ENCODE measurements at regions not wholly inside any gene's neighbourhood (a gene's known extent, or its start where the extent isn't known, plus 50 kb on each side); places are given as distances from the start of the nearest gene placed in this dataset.
"Not testable (repeated sequence)": the region's sequence is repeated elsewhere in the genome, so short reads cannot be mapped to it uniquely, and the experiment has no call there.

DNA sequence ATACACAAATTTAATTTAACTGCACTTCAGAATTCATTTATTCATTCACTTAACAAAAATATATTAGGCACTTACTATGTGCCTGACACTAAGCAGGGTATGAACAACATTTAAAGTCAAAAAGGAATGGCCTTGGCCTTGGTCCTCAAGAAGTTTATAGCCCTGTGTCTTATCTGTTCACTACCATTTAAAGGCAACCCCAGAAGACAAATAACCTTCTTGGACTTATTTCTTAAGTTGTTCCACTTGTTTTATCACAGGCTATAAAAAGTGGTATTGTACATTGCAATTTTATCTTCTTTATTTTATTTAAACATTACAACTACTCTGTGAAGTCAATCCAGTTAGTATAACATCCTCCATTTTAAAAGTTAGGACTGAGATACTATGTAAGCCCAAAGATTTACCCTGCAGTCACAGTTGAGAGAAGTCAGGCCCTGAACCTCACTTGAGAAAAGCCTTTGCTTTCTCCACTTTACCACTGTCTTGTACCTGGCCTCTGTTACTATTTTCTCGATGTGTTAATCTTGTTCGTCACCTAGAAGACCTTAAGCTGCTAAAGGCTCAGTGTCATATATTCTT is 305.6 kb upstream of the DIPK2B start:
- Histone ChIP-seq H3K4me1 (peaks cover 27% of the 10 kb centered on the region), H4K20me1 (no peaks in the 10 kb centered on the region), H3K4me2 (peak overlapping the region; percentile 51; the same call in 1 of the 2 replicates), H3K9ac (no peak overlapping the region), H3K27me3 (no peaks in the 10 kb centered on the region), H3K4me3 (no peak overlapping the region), H3K27ac (no peak overlapping the region), H3K36me3 (no peaks in the 10 kb centered on the region), H3K9me3 (peaks cover 27% of the 10 kb centered on the region)
- no peak for TF ChIP-seq Cebpa-rat (IDR thresholded peaks at IDR 0.05)

DNA sequence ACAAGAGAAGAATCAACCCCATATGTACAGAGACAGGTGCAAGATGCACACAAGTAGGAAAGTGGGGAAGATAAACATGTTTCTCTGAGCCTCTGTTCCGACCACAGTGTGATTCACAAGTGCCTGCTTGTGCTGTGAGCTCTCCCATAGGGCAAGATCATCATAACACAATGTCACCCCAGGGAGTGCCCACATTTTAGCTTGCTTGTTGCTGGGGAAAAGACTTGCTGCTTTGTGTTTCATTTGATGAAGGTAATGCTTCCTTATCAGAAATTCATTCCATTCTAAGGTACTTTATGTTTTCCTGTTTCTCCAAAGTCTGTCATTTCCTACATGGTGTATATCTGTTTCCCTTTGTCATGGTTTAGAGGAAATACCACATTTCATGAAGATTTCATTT is 304.5 kb upstream of the DIPK2B start:
- Histone ChIP-seq H3K27me3 (no peaks in the 10 kb centered on the region), H3K4me1 (peaks cover 27% of the 10 kb centered on the region), H3K4me2 (no peak overlapping the region), H3K4me3 (no peak overlapping the region), H3K36me3 (no peaks in the 10 kb centered on the region), H3K9ac (no peak overlapping the region), H4K20me1 (no peaks in the 10 kb centered on the region), H3K9me3 (peaks cover 27% of the 10 kb centered on the region), H3K27ac (no peak overlapping the region)
- no peak for TF ChIP-seq Cebpa-rat (IDR thresholded peaks at IDR 0.05)

- H3K9ac ChIP-seq, H3K36me3 ChIP-seq, H3K4me2 ChIP-seq, H3K27me3 ChIP-seq, H4K20me1 ChIP-seq, H3K4me3 ChIP-seq, H3K27ac ChIP-seq: not testable (repeated sequence)
- H3K4me1 ChIP-seq = peaks cover 27% of the 10 kb centered on the region
- H3K9me3 ChIP-seq = peaks cover 30% of the 10 kb centered on the region
Observed at GRCh38 chrX:45503787-45504362, 303.2 kb upstream of the DIPK2B start.

DNA sequence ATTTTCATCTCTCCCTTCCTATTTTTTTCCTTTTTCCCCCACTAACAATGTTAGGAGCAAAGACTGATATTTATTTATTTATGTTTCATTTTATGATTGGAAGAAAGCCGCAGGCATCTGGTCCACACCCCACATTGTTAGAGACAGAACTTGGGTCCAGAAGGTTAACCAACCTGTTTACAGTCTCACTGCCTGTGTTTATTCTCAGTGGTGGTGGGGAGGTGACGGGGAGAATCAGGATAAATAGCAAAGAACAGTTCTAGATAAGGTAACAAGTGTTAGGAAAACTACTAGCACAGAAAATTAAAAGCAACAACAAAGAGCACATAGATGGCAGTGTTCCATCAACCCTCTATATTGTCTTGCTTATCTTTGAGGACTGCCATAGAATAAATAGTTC is 301.7 kb upstream of the DIPK2B start:
- no peak overlapping the region for H3K4me2 ChIP-seq
- H3K4me3 ChIP-seq = no peak overlapping the region
- no peak overlapping the region for H3K27ac ChIP-seq
- no peaks in the 10 kb centered on the region for H3K27me3 ChIP-seq
- no peaks in the 10 kb centered on the region for H3K36me3 ChIP-seq
- H3K9me3 ChIP-seq = peaks cover 30% of the 10 kb centered on the region
- TF ChIP-seq Cebpa-rat (IDR thresholded peaks at IDR 0.05) = no peak
- H3K4me1 ChIP-seq = peaks cover 24% of the 10 kb centered on the region
- H4K20me1 ChIP-seq = no peaks in the 10 kb centered on the region
- no peak overlapping the region for H3K9ac ChIP-seq

- no peak overlapping the region for H3K9ac ChIP-seq
- no peak overlapping the region for H3K4me2 ChIP-seq
- peaks cover 15% of the 10 kb centered on the region for H3K9me3 ChIP-seq
- no peaks in the 10 kb centered on the region for H3K27me3 ChIP-seq
- no peaks in the 10 kb centered on the region for H4K20me1 ChIP-seq
- no peak overlapping the region for H3K4me3 ChIP-seq
- TF ChIP-seq Cebpa-rat (IDR thresholded peaks at IDR 0.05) = no peak
- no peak overlapping the region for H3K27ac ChIP-seq
- no peaks in the 10 kb centered on the region for H3K4me1 ChIP-seq
- H3K36me3 ChIP-seq = no peaks in the 10 kb centered on the region
Observed at GRCh38 chrX:45497290-45497689, 296.6 kb upstream of the DIPK2B start.

DNA sequence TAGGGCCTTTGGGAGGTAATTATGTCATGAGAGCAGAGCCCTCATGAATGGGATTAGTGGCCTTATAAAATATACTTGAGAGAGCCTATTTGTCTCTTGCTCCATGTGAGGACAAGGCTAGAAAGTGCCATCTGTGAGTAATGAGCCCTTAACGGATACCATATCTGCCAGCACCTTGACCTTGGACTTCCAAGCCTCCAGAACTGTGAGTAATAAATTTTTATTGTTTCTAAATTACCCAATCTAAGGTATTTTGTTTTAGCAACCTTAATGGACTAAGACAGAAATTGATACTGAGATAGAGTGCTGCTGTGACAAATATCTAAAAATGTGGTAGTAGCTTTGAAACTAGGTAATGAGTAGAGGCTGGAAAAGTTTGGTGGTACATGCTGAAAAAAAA is 285.0 kb upstream of the DIPK2B start:
- Histone ChIP-seq H3K9me3 (peaks cover 13% of the 10 kb centered on the region; the same call in 1 of the 2 replicates), H3K27ac (no peak overlapping the region), H3K4me2 (no peak overlapping the region), H3K36me3 (no peaks in the 10 kb centered on the region), H3K27me3 (no peaks in the 10 kb centered on the region), H3K4me1 (no peaks in the 10 kb centered on the region), H3K9ac (no peak overlapping the region), H3K4me3 (no peak overlapping the region), H4K20me1 (no peaks in the 10 kb centered on the region)
- no peak for TF ChIP-seq Cebpa-rat (IDR thresholded peaks at IDR 0.05)

DNA sequence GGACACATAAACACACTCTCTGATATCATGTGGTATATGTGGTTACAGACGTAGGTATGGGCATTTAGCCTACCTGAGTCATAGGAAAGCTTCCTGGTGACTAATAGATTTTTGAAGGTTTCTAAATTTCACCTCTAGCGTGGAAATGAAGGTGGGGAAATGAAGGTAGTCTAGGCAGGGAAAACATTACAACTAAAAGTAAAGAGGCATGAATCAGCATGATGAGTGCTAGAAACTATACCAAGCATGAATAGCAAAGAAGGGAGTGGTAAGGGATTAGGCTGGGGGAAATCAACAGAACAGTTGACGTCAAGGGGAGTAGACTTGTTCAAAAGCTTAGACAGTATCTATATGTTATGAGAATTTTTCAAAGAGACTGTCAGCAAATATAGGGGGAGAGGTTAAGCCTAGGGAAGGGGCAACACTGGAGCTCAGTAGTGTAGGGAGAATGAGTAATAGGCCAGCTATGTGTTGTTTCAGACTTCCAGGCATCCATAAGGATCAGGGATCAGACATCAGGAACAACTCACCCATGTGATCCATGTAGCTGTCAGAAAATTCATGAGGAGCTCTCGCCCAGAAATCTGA is 279.3 kb upstream of the DIPK2B start:
- Histone ChIP-seq H3K9ac (no peak overlapping the region), H3K27me3 (no peaks in the 10 kb centered on the region), H3K4me3 (no peak overlapping the region), H3K36me3 (no peaks in the 10 kb centered on the region), H3K4me2 (no peak overlapping the region), H3K9me3 (0 out of 2 replicates have a peak, but pooled peaks cover 6% of the 10 kb centered on the region), H4K20me1 (no peaks in the 10 kb centered on the region), H3K27ac (no peak overlapping the region), H3K4me1 (no peaks in the 10 kb centered on the region)
- TF ChIP-seq Cebpa-rat (IDR thresholded peaks at IDR 0.05) = no peak

- no peak overlapping the region for H3K4me3 ChIP-seq
Observed at GRCh38 chrX:45479196-45479834, 278.6 kb upstream of the DIPK2B start.

DNA sequence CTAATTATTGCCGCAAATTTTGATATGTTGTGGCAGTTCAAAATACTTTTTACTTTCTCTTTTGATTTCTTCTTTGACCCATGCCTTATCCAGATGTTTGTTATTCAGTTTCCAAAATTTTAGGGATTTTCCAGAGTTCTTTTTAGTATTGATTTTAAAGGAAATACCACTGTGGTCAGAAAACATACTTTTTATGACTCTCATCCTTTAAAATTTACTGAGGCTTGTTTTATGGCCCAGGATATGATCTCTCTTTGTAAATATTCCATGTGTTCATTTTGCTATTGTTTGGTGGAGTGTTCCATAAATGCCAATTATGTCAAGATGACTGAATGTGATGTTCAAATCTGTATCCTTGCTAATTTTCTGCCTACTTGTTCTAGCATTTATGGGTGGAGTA is 272.3 kb upstream of the DIPK2B start:
- H3K9me3 ChIP-seq = peaks cover 13% of the 10 kb centered on the region
- H3K4me3 ChIP-seq = no peak overlapping the region
- no peaks in the 10 kb centered on the region for H3K27me3 ChIP-seq
- H3K27ac ChIP-seq = no peak overlapping the region
- H3K4me1 ChIP-seq = no peaks in the 10 kb centered on the region
- no peak overlapping the region for H3K9ac ChIP-seq
- H4K20me1 ChIP-seq = no peaks in the 10 kb centered on the region
- TF ChIP-seq Cebpa-rat (IDR thresholded peaks at IDR 0.05) = no peak
- H3K4me2 ChIP-seq = no peak overlapping the region
- no peaks in the 10 kb centered on the region for H3K36me3 ChIP-seq

More at GRCh38 chrX:45479196-45479834, 278.6 kb upstream of the DIPK2B start:
- no peak for TF ChIP-seq Cebpa-rat (IDR thresholded peaks at IDR 0.05)
- no peak overlapping the region for H3K27ac ChIP-seq
- no peak overlapping the region for H3K9ac ChIP-seq
- no peaks in the 10 kb centered on the region for H3K36me3 ChIP-seq
- 0 out of 2 replicates have a peak, but pooled peaks cover 6% of the 10 kb centered on the region for H3K9me3 ChIP-seq
- no peak overlapping the region for H3K4me2 ChIP-seq
- no peaks in the 10 kb centered on the region for H3K27me3 ChIP-seq
- no peaks in the 10 kb centered on the region for H4K20me1 ChIP-seq
- no peaks in the 10 kb centered on the region for H3K4me1 ChIP-seq

GRCh38 chrX:45467537-45467936 is 266.9 kb upstream of the DIPK2B start:
- H3K9me3 ChIP-seq = peaks cover 27% of the 10 kb centered on the region
- not testable (repeated sequence) for H3K27ac ChIP-seq, H3K4me1 ChIP-seq, H3K27me3 ChIP-seq, H3K4me3 ChIP-seq, H3K36me3 ChIP-seq, H3K4me2 ChIP-seq, H3K9ac ChIP-seq, H4K20me1 ChIP-seq

DNA sequence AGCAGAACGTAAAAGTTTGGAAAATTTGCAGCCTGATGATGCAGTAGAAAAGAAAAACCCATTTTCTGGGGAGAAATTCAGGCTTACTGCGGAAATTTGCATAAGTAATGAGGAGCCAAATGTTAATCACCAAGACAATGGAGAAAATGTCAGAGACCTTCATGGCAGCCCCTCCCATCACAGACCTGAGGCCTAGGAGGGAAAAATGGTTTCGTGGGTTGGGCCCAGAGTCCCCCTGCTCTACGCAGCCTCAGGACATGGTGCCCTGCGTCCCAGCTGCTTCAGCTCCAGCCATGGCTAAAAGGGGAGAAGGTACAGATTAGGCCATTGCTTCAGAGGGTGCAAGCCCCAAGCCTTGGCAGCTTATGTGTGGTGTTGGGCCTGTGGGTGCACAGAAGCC is 255.1 kb upstream of the DIPK2B start:
- H3K27ac ChIP-seq, H3K27me3 ChIP-seq, H3K4me2 ChIP-seq, H3K9ac ChIP-seq, H3K4me3 ChIP-seq, H4K20me1 ChIP-seq, H3K9me3 ChIP-seq, H3K4me1 ChIP-seq, H3K36me3 ChIP-seq: not testable (repeated sequence)
